OCI-M1 (cell line): ENCODE measurements at regions not wholly inside any gene's neighbourhood (a gene's known extent, or its start where the extent isn't known, plus 50 kb on each side); places are given as distances from the start of the nearest gene placed in this dataset.
"Not testable (repeated sequence)": the region's sequence is repeated elsewhere in the genome, so short reads cannot be mapped to it uniquely, and the experiment has no call there.

ENCODE experiments used
- DNase-seq: peaks from one replicate; lab custom pipeline; 2025; lab: John Stamatoyannopoulos, UW

- DNase-seq: no peak
These were observed 75.7 kb downstream of the C18orf54 start for GRCh38 chr18:54433368-54433767.

GRCh38 chr18:54433857-54434256 lies 76.2 kb downstream of the C18orf54 start:
- DNase-seq: no peak

GRCh38 chr18:54434453-54434852 lies 76.7 kb downstream of the C18orf54 start:
- DNase-seq: no peak

- no peak for DNase-seq
These were observed 78.8 kb downstream of the C18orf54 start for GRCh38 chr18:54436501-54436900.

GRCh38 chr18:54440292-54440691 lies 82.6 kb downstream of the C18orf54 start:
- DNase-seq: peak; percentile 7

- peak; percentile 84 for DNase-seq
These were observed 86.7 kb downstream of the C18orf54 start for GRCh38 chr18:54444319-54444914.

GRCh38 chr18:54453996-54454395 lies 96.3 kb downstream of the C18orf54 start:
- no peak for DNase-seq

GRCh38 chr18:54465502-54465901 lies 107.8 kb downstream of the C18orf54 start:
- no peak for DNase-seq

GRCh38 chr18:54466248-54467005 lies 108.7 kb downstream of the C18orf54 start:
- no peak for DNase-seq

- DNase-seq: no peak
These were observed 111.7 kb upstream of the DYNAP start for GRCh38 chr18:54479365-54479764.

- no peak for DNase-seq
These were observed 110.4 kb upstream of the DYNAP start for GRCh38 chr18:54480616-54481015.

- not testable (repeated sequence) for DNase-seq
These were observed 88.6 kb upstream of the DYNAP start for GRCh38 chr18:54502451-54502850.

GRCh38 chr18:54503131-54503894 lies 87.7 kb upstream of the DYNAP start:
- no peak for DNase-seq

GRCh38 chr18:54506516-54507261 lies 84.4 kb upstream of the DYNAP start:
- peak; percentile 38 for DNase-seq

GRCh38 chr18:54509793-54510192 lies 81.3 kb upstream of the DYNAP start:
- DNase-seq: no peak

GRCh38 chr18:54515149-54515548 lies 75.9 kb upstream of the DYNAP start:
- no peak for DNase-seq

- no peak for DNase-seq
These were observed 73.5 kb upstream of the DYNAP start for GRCh38 chr18:54517521-54517920.

- DNase-seq: no peak
These were observed 69.2 kb upstream of the DYNAP start for GRCh38 chr18:54521846-54522245.

- DNase-seq: no peak
These were observed 62.1 kb upstream of the DYNAP start for GRCh38 chr18:54528942-54529376.

GRCh38 chr18:54529444-54529843 lies 61.6 kb upstream of the DYNAP start:
- DNase-seq: no peak

- no peak for DNase-seq
These were observed 60.8 kb upstream of the DYNAP start for GRCh38 chr18:54530285-54530684.

GRCh38 chr18:54531402-54532065 lies 59.5 kb upstream of the DYNAP start:
- DNase-seq: no peak
